Breast epithelium (tissue), 4 donors: ENCODE measurements at regions not wholly inside any gene's neighbourhood (a gene's known extent, or its start where the extent isn't known, plus 50 kb on each side); places are given as distances from the start of the nearest gene placed in this dataset.

Experiments
- DNase-seq, 2 donors: peaks; one replicate each; pipeline ENCODE4 v3.0.0-alpha.2; 2019; ENCODE audit warnings: low spot score in 2 of 2
- H3K27ac ChIP-seq, 2 donors: fragments of 200-600 bp; sonication (generic) in 1 of 2; one replicate each; pipeline ENCODE4 v1.5.1; 2016 to 2019; ENCODE audit warnings: mild to moderate bottlenecking in 1 of 2
- H3K27me3 ChIP-seq, 2 donors: fragments of 200-600 bp; sonication (generic) in 1 of 2; one replicate each; pipeline versions ENCODE4 v1.5.1 to v1.6.0; 2017 to 2019; ENCODE audit warnings: control low read depth in 1 of 2, mild to moderate bottlenecking in 1 of 2
- H3K36me3 ChIP-seq: fragments of 200-600 bp; one replicate; pipeline ENCODE4 v1.5.1; 2019
- H3K4me1 ChIP-seq, 2 donors: fragments of 200-600 bp; sonication (generic); one replicate each; pipeline ENCODE4 v1.5.1; 2016 to 2019; ENCODE audit warnings: control low read depth in 1 of 2
- H3K4me3 ChIP-seq, 3 donors: fragments of 200-600 bp; sonication (generic); 1 replicate in 2 of 3; 2 replicates in 1 of 3; pipeline ENCODE4 v1.5.1; 2016 to 2019; ENCODE audit warnings: mild to moderate bottlenecking in 3 of 3, moderate library complexity in 2 of 3
- H3K9me3 ChIP-seq, 2 donors: fragments of 200-600 bp; sonication (generic) in 1 of 2; one replicate each; pipeline ENCODE4 v1.5.1; 2016 to 2019; ENCODE audit warnings: control low read depth in 1 of 2
- CTCF ChIP-seq, 3 donors: fragments of 450-650 bp; IDR thresholded peaks; one replicate each; pipeline ENCODE4 v1.5.1; 2016 to 2017; ENCODE audit warnings: antibody characterized with exemption in 3 of 3, mild to moderate bottlenecking in 3 of 3, moderate library complexity in 3 of 3
- POLR2A ChIP-seq: fragments of 450-650 bp; IDR thresholded peaks from one replicate; pipeline ENCODE4 v1.6.1; 2016; ENCODE audit warnings: antibody characterized with exemption, mild to moderate bottlenecking, moderate library complexity
- POLR2AphosphoS5 ChIP-seq, 3 donors: sonication (generic); formaldehyde crosslinking; IDR thresholded peaks; one replicate each; pipeline ENCODE4 v1.6.1; 2017; ENCODE audit warnings: antibody characterized with exemption in 3 of 3
- intact Hi-C: fragments of 100-400 bp; cut with DNase I; formaldehyde crosslinking; loops from one replicate; pipeline ENCODE4 v1.15.1; 2023; ENCODE audit warnings: low total_unique reads

- intact Hi-C loops: no loop called here
Measured at GRCh38 chr20:52372169-52372568, 180.6 kb upstream of the ZFP64 start.

GRCh38 chr20:52365688-52366087 lies 174.1 kb upstream of the ZFP64 start:
- no peaks in the 10 kb centered on the region for H3K36me3 ChIP-seq
- no peak overlapping the region for H3K4me3 ChIP-seq
- intact Hi-C loops: no loop called here
- H3K27me3 ChIP-seq: no peaks in the 10 kb centered on the region
- TF ChIP-seq POLR2AphosphoS5 (IDR thresholded peaks at IDR 0.05) (no peak), POLR2A (no peak), CTCF (IDR thresholded peaks at IDR 0.05) (no peak)
- H3K9me3 ChIP-seq: no peaks in the 10 kb centered on the region
- no peak overlapping the region for H3K27ac ChIP-seq
- DNase-seq: no peak
- H3K4me1 ChIP-seq: no peaks in the 10 kb centered on the region

More at GRCh38 chr20:52372169-52372568, 180.6 kb upstream of the ZFP64 start:
- no peak overlapping the region for H3K4me3 ChIP-seq
- TF ChIP-seq POLR2AphosphoS5 (IDR thresholded peaks at IDR 0.05): no peak
- TF ChIP-seq CTCF (IDR thresholded peaks at IDR 0.05): no peak
- no peak for TF ChIP-seq POLR2A
- H3K9me3 ChIP-seq: no peaks in the 10 kb centered on the region
- DNase-seq: no peak
- H3K4me1 ChIP-seq: no peaks in the 10 kb centered on the region
- H3K27ac ChIP-seq: no peak overlapping the region
- H3K36me3 ChIP-seq: no peaks in the 10 kb centered on the region
- H3K27me3 ChIP-seq: no peaks in the 10 kb centered on the region

- Histone ChIP-seq H3K9me3 (no peaks in the 10 kb centered on the region), H3K4me3 (no peak overlapping the region), H3K27ac (no peak overlapping the region), H3K36me3 (no peaks in the 10 kb centered on the region), H3K27me3 (no peaks in the 10 kb centered on the region), H3K4me1 (no peaks in the 10 kb centered on the region)
- TF ChIP-seq POLR2AphosphoS5 (IDR thresholded peaks at IDR 0.05) (no peak), CTCF (IDR thresholded peaks at IDR 0.05) (no peak), POLR2A (no peak)
- no peak for DNase-seq
- intact Hi-C loops: no loop called here
Measured at GRCh38 chr20:52364405-52364804, 172.8 kb upstream of the ZFP64 start.

GRCh38 chr20:52361650-52362049 lies 170.1 kb upstream of the ZFP64 start:
- DNase-seq: no peak
- H3K27me3 ChIP-seq: no peaks in the 10 kb centered on the region
- intact Hi-C loops: no loop called here
- H3K27ac ChIP-seq: no peak overlapping the region
- H3K4me1 ChIP-seq: no peaks in the 10 kb centered on the region
- no peak for TF ChIP-seq POLR2A
- no peak for TF ChIP-seq CTCF (IDR thresholded peaks at IDR 0.05)
- no peak for TF ChIP-seq POLR2AphosphoS5 (IDR thresholded peaks at IDR 0.05)
- H3K9me3 ChIP-seq: no peaks in the 10 kb centered on the region
- H3K4me3 ChIP-seq: no peak overlapping the region
- H3K36me3 ChIP-seq: no peaks in the 10 kb centered on the region

GRCh38 chr20:52349806-52350205 lies 158.2 kb upstream of the ZFP64 start:
- intact Hi-C loops: loop anchor here (2.0 kb wide), 1 partner anchor 67 kb away; no protein-coding TSS in a partner anchor
- no peaks in the 10 kb centered on the region for H3K36me3 ChIP-seq
- no peak for DNase-seq

More at GRCh38 chr20:52349806-52350205, 158.2 kb upstream of the ZFP64 start:
- Histone ChIP-seq H3K4me3 (no peak overlapping the region), H3K27me3 (no peaks in the 10 kb centered on the region), H3K9me3 (no peaks in the 10 kb centered on the region), H3K27ac (no peak overlapping the region), H3K4me1 (no peaks in the 10 kb centered on the region)
- no peak for TF ChIP-seq POLR2A
- no peak for TF ChIP-seq CTCF (IDR thresholded peaks at IDR 0.05)
- no peak for TF ChIP-seq POLR2AphosphoS5 (IDR thresholded peaks at IDR 0.05)
